ENCODE measurements at regions not wholly inside any gene's neighbourhood (a gene's known extent, or its start where the extent isn't known, plus 50 kb on each side); places are given as distances from the start of the nearest gene placed in this dataset.

DNA sequence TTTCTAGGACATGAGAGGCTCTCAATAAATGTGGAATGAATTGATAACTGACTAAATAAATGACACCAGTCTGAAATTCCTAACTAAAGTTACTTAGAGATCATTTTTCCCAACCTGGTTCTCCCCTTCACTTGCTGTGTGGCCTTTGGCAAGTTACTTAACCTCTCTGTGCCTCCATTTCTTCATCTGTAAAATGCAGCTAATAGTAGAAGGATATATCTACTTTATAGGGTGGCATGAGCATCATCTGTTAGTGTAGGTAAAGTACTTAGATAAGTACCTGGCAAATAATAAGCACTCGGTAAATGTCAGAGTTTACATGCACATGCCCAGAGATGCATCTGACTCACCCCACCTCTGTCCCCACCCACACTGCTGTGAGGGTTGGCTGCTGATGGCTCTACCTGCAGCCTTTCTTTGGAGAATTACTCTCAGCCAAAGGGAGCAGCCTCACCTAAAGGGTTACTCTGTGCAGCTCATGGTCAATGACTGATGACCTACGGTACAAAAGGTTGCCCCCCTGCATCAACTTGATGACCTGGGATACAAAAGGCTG is 139.3 kb downstream of the CHIC2 start:
- Histone ChIP-seq H3K4me3 (no peak overlapping the region), H3K27ac (no peak overlapping the region), H3K4me1 (peaks cover 0 to 6% (median 0%) of the 10 kb centered on the region in 4 donors), H3K9me3 (no peaks in the 10 kb centered on the region), H3K27me3 (no peaks in the 10 kb centered on the region), H3K36me3 (no peaks in the 10 kb centered on the region)
- 83 to 85% methylated on average over 2 of the region's 2 CpGs for WGBS, 2 donors
- DNase-seq (ENCODE audit: low spot score in 2 of 2) = no peak
- TF ChIP-seq, protein P1, sequence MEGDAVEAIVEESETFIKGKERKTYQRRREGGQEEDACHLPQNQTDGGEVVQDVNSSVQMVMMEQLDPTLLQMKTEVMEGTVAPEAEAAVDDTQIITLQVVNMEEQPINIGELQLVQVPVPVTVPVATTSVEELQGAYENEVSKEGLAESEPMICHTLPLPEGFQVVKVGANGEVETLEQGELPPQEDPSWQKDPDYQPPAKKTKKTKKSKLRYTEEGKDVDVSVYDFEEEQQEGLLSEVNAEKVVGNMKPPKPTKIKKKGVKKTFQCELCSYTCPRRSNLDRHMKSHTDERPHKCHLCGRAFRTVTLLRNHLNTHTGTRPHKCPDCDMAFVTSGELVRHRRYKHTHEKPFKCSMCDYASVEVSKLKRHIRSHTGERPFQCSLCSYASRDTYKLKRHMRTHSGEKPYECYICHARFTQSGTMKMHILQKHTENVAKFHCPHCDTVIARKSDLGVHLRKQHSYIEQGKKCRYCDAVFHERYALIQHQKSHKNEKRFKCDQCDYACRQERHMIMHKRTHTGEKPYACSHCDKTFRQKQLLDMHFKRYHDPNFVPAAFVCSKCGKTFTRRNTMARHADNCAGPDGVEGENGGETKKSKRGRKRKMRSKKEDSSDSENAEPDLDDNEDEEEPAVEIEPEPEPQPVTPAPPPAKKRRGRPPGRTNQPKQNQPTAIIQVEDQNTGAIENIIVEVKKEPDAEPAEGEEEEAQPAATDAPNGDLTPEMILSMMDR (IDR thresholded peaks at IDR 0.05) = no peak
- TF ChIP-seq EP300 (IDR thresholded peaks at IDR 0.05) (no peak), POLR2A (IDR thresholded peaks at IDR 0.05) (no peak)

DNA sequence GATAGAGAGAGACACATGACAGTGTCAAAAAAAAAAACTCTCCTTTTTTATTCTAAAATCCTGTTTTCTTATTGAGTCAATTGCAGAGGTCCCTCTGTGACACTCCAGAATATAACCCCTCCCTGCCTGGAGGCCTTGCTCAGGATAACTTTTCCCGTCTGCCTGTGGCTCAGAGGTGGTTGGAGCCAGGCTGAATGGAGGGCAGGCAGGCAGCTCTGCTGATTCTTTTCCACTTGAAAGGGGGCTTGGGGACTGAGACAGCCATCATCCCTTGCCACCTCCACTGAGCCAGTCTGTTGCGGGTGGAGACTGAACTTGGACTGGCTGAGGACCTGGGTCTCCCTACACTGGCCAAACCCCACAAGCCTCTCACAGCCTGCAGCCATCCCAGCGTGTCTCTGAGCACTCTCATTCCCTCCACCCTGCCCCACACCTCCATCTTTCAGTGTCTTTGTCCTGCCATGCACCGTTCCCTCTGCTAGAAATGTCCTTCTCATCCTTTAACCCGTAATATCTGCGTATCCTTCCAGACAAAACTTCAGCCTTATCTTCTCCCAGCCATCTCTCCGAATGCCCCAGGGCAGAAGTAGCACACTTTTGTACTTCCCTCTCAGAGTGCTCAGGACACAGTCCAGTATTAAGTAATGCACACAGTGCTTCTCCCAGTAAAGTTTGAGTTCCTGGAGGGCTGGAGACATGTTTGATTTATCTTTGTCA is 139.9 kb downstream of the CHIC2 start:
- TF ChIP-seq, protein P1 (IDR thresholded peaks at IDR 0.05) = no peak
- no peak for TF ChIP-seq EP300 (IDR thresholded peaks at IDR 0.05)
- TF ChIP-seq POLR2A (IDR thresholded peaks at IDR 0.05) = no peak
- Histone ChIP-seq H3K4me3 (no peak overlapping the region), H3K27ac (no peak overlapping the region), H3K4me1 (no peaks in the 10 kb centered on the region), H3K9me3 (no peaks in the 10 kb centered on the region), H3K36me3 (no peaks in the 10 kb centered on the region), H3K27me3 (no peaks in the 10 kb centered on the region)
- 69 to 74% methylated on average over 7 of the region's 7 CpGs for WGBS, 2 donors
- DNase-seq (ENCODE audit: low spot score in 2 of 2) = no peak

- DNase-seq (ENCODE audit: low spot score in 2 of 2) = no peak
- Histone ChIP-seq H3K9me3 (no peaks in the 10 kb centered on the region), H3K4me1 (no peaks in the 10 kb centered on the region), H3K27ac (no peak overlapping the region), H3K4me3 (no peak overlapping the region), H3K36me3 (no peaks in the 10 kb centered on the region), H3K27me3 (no peaks in the 10 kb centered on the region)
- WGBS, 2 donors = 81 to 86% methylated on average over 5 of the region's 5 CpGs
- TF ChIP-seq EP300 (IDR thresholded peaks at IDR 0.05) = no peak
- TF ChIP-seq, protein P1 (IDR thresholded peaks at IDR 0.05) = no peak
- TF ChIP-seq POLR2A (IDR thresholded peaks at IDR 0.05) = no peak
Observed at GRCh38 chr4:53923921-53924320, 140.5 kb downstream of the CHIC2 start.

DNA sequence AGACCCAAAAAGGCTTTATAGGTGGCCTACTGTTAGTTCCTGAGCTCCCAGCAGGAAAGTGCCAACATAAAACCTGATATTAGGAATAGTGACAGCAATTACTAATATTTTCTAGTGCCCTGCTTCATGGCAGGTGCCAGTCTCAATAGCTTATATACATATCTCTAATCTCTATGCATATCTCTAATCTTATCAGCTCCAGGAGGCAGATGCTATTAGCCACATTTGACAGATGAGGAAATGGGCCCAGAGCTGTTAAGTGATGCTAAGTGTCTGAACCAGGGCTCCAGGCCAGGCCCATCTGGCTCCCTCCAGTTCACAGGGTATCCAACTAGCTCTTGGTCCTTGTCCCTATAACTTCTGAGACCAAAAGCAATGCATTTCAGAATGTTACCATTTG is 142.5 kb downstream of the CHIC2 start:
- Histone ChIP-seq H3K4me1 (no peaks in the 10 kb centered on the region), H3K27me3 (no peaks in the 10 kb centered on the region), H3K4me3 (no peak overlapping the region), H3K36me3 (no peaks in the 10 kb centered on the region), H3K27ac (no peak overlapping the region), H3K9me3 (no peaks in the 10 kb centered on the region)
- TF ChIP-seq POLR2A (IDR thresholded peaks at IDR 0.05) (no peak), EP300 (IDR thresholded peaks at IDR 0.05) (no peak)
- TF ChIP-seq, protein P1 (IDR thresholded peaks at IDR 0.05) = no peak
- no peak for DNase-seq (ENCODE audit: low spot score in 2 of 2)

DNA sequence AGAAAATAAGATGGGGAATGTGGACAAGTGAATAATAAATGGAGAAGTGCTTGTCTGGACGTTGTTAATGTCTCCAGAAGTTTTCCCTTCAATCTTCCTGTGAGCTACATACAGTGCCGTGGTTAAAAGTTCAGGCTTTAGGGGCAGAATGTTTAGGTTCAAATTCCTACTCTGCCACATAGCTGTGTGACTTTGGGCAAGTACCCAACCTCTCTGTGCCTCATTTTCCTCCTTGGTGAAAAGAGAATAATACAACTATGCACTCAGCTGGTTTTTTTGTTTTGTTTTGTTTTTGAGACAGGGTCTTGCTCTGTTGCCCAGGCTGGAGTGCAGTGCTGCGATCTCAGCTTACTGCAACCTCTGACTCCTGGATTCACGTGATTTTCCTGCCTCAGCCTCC is 143.5 kb downstream of the CHIC2 start:
- Histone ChIP-seq H3K36me3 (no peaks in the 10 kb centered on the region), H3K27me3 (no peaks in the 10 kb centered on the region), H3K4me1 (no peaks in the 10 kb centered on the region), H3K9me3 (no peaks in the 10 kb centered on the region), H3K27ac (no peak overlapping the region), H3K4me3 (no peak overlapping the region)
- 79 to 83% methylated on average over 4 of the region's 4 CpGs for WGBS, 2 donors
- DNase-seq (ENCODE audit: low spot score in 2 of 2) = no peak
- TF ChIP-seq EP300 (IDR thresholded peaks at IDR 0.05) = no peak
- no peak for TF ChIP-seq POLR2A (IDR thresholded peaks at IDR 0.05)
- TF ChIP-seq, protein P1 (IDR thresholded peaks at IDR 0.05) = no peak

Measured in tibial nerve (tissue), 4 donors.